GM19240 (cell line): ENCODE measurements at regions not wholly inside any gene's neighbourhood (a gene's known extent, or its start where the extent isn't known, plus 50 kb on each side); places are given as distances from the start of the nearest gene placed in this dataset.
"Not testable (repeated sequence)": the region's sequence is repeated elsewhere in the genome, so short reads cannot be mapped to it uniquely, and the experiment has no call there.

Source experiments
- DNase-seq: peaks from one replicate; pipeline ENCODE4 v3.0.0; 2011; ENCODE audit warnings: low spot score; ENCODE audit not compliant: insufficient read length

DNA sequence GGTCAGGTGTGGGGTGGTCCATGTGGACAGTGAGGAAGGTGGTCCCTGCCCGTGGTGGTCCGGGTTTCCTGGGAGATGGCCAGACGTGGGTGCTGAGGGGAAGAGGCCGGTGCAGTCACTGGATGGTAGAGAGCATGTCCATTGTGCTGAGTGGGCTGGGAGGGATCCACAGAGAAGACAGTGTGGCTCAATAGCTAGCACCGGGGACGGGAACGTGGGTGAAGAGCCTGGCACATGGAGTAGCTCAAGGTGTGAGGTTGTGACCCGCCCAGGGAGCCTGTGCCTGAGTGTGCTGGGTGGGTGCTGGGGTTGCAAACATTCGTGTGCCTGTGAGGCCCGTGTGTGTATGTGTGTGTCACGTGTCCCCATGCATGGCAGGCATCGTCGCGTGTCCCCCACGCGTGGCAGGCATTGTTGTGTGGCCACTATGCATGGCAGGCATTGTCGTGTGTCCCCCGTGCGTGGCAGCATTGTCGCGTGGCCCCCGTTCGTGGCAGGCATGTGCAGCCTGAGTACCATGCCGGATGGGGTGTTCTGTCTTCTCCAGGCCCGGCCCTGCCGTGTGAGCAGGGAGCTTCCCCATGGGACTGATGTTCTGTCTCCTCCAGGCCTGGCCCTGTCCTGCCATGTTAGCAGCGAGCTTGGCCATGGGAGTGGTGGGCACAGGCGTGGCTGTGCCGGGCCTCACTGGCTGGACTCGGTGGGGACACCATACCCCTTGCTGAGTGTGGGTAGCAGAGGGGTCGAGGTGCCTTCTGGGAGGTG, 205.0 kb downstream of the TMEM121 start:
- not testable (repeated sequence) for DNase-seq

DNA sequence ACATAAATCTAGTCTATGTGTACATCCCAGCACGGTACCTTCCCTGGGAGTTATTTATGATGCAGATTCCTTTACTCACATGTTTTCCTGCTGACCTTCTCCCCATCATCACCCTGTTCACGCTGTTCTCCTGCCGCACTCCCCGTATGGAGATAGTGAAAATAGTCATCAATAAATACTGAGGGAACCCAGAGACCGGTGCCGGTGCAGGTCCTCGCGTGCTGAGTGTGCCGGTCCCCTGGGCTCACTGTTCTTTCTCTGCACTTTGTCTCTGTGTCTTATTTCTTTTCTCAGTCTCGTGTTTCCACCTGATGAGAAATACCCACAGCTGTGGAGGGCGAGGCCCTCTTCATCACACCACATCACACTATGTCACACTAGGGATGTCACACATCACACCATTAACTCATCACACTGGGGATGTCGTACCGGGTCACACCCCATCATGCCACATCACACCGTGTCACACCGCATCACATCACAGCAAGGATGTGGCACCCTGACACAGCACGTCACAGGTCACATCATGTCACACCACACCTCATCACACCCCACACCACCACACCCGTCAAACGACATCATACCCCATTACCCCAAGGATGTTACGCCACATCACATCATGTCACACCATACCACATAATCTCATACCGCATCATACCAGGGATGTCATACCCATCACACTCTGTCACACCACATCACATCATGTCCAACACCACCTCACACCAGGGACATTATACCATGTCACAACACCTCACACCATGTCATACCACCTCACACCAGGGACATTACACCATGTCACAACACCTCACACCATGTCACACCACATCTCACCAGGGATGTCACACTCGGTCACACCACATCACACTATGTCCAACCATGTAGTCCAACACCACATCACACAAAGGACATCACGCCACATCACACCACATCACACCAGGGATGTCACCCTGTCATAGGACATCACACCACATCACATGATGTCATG, 207.0 kb downstream of the TMEM121 start:
- DNase-seq: no peak

DNA sequence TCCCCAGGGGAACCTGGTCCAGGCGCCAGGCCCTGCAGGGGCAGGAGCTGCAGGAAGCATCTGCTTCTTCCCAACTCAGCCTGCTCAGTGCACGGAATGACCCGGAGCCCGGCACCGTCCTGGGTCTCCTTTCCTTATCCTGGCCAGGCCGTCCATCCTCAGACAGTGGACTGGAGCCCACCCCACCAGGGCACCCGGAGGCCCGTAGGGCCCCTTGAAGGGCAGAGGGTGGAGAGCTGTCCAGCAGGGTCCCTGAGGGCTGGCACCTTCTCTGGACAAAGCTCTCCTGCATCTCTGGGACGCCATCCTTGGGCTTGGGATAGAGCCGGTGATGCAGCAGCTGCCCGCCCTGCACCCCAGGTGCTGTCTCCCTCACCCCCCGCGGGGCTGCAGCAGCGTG, 207.9 kb downstream of the TMEM121 start:
- DNase-seq: not testable (repeated sequence)

DNA sequence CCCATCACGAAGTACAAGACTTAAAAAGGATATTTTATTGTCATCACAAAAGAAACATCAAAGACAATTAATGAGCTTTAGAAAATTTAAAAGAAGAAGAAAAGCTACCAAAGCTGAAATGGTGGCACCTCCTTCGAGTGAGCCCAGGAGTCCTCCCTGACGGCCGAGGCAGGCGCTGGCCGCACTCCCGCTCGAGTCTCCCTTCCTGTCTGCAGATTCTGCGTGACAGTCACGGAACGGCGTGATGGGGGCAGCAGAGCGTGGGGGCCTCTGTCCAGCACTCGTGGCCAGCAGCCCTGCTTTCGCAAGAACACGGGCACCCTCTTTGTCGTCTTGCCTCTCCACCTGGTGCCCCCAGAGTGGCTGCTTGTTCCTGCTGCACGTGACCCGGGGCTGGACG, 209.9 kb downstream of the TMEM121 start:
- not testable (repeated sequence) for DNase-seq

DNA sequence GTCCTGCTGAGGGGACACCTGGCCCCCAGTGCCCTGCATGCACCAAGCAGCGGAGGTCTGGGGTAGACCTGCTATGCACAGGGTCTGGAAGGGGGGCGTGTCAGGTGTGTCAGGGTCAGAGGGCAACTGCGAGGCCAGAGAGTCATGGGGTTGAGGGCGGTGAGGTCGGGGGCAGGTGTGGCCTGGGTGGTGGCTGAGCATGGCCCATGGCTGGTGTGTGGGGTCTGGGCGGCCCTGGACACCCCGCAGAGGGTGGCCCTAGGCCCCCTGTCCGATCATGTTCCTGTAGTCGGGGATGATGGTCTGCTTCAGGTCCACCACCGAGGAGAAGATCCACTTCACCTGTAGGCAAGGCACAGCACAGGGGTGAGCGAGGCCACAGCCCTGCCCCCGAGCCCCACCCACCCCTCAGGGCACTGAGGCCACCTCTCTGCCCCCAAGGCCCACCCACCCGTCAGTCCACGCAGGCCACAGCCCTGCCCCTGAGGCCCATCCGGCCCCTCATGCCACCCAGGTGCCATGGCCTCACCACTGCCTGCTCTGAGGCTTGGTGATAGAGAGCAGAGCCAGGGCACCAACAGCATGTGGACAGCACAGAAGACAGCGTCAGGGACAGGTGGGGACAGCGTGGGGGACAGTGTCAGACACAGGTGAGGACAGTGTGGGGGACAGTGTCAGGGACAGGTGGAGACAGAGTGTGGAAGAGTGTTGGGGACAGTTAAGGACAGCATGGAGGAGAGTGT, 211.3 kb downstream of the TMEM121 start:
- DNase-seq: no peak

DNA sequence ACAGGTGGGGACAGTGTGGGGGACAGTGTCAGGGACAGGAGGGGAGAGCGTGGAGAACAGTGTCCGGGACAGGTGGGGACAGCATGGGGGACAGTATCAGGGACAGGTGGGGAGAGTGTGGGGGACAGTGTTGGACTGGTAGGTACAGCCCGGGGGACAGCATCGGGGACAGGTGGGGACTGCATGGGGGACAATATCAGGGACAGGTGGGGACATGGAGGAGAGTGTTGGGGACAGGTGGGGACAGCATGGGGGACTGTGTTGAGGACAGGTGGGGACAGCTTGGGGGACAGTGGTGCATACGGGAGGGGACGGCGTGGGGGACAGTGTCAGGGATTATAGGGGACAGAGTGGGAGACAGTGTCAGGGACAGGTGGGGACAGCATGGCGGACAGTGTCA, 212.3 kb downstream of the TMEM121 start:
- DNase-seq: no peak

DNA sequence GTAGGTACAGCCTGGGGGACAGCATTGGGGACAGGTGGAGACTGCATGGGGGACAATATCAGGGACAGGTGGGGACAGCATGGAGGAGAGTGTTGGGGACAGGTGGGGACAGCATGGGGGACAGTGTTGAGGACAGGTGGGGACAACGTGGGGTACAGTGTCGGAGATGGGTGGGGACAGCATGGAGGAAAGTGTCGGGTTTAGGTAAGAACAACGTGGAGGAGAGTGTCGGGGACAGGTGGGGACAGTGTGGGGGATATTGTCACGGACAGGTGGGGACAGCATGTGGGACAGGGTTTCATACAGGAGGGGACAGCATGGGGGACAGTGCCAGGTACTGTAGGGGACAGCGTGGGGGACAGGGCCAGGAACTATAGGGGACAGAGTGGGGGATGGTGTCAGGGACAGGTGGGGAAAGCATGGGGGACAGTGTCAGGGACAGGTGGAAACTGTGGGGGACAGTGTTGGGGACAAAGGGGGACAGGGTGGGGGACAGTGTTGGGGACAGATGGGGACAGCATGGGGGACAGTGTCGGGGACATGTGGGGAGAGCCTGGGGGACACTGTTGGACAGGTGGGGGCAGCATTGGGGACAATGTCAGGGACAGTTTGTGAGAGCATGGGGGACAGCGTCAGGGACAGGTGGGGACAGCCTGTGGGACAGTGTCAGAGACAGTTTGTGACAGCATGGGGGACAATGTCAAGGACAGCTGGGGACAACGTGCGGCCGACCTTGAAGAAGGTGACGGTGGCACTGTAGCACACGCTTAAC, 213.1 kb downstream of the TMEM121 start:
- DNase-seq: no peak

DNA sequence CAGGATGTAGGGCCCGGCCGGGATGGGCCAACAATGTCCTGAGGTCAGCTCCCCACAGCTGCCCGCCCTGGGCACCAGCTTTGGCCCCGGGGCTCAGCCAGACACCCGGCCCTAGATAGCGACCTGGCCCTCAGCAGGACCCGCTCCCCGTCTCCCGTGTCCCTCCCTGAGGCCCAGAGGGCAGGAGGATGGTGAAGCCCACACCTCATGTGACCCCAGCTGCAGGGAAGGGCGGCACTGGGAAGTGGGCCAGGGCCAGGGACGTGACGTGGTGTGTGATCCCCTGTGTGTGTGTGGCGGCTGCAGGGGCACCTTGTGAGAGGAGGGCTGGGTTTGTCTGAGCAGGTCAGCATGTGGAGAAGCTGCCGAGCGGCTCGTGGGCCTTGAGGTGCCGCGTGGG, 213.9 kb downstream of the TMEM121 start:
- DNase-seq: not testable (repeated sequence)

DNA sequence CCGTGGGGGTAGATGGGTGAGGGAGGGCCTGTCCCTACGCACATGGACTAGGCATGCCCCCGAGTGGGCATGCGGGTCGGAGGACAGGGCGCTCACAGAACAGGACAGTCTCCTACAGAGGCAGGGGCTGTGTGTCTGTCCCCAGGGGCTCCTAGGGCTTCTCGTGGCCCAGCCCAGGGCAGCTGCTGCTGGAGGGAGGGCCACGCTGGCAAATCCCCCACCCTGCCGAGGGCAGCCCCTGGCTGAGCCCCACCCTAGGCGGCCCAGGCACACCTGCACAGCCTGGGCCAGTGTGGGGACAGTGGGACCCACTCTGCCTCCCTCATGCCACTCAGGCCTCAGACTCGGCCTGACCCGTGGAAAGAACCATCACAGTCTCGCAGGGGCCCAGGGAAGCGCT, 214.6 kb downstream of the TMEM121 start:
- not testable (repeated sequence) for DNase-seq

DNA sequence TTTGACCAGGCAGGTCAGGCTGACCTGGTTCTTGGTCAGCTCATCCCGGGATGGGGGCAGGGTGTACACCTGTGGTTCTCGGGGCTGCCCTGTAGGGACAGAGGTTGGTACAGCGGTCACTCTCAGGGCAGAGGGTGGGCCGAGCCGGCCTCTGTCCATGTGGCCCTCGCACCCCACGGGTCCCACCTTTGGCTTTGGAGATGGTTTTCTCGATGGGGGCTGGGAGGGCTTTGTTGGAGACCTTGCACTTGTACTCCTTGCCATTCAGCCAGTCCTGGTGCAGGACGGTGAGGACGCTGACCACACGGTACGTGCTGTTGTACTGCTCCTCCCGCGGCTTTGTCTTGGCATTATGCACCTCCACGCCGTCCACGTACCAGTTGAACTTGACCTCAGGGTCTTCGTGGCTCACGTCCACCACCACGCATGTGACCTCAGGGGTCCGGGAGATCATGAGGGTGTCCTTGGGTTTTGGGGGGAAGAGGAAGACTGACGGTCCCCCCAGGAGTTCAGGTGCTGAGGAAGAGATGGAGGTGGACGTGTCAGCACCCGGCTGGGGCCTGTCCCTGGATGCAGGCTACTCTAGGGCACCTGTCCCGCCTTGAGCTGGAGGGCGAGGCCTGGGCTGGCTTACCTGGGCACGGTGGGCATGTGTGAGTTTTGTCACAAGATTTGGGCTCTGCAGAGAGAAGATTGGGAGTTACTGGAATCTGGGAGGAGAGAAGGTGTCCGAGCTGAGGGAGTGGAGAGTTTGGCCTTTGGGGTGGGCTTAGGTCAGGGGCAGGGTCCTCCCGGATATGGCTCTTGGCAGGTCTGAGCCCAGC, 215.5 kb downstream of the TMEM121 start:
- not testable (repeated sequence) for DNase-seq

DNA sequence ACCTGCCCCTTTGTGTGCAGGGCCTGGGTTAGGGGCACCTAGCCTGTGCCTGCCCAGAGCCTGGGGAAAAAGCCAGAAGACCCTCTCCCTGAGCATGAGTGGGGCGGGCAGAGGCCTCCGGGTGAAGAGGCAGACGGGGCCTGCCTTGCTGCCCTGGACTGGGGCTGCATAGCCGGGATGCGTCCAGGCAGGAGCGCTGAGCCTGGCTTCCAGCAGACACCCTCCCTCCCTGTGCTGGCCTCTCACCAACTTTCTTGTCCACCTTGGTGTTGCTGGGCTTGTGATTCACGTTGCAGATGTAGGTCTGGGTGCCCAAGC, 216.1 kb downstream of the TMEM121 start:
- no peak for DNase-seq

DNA sequence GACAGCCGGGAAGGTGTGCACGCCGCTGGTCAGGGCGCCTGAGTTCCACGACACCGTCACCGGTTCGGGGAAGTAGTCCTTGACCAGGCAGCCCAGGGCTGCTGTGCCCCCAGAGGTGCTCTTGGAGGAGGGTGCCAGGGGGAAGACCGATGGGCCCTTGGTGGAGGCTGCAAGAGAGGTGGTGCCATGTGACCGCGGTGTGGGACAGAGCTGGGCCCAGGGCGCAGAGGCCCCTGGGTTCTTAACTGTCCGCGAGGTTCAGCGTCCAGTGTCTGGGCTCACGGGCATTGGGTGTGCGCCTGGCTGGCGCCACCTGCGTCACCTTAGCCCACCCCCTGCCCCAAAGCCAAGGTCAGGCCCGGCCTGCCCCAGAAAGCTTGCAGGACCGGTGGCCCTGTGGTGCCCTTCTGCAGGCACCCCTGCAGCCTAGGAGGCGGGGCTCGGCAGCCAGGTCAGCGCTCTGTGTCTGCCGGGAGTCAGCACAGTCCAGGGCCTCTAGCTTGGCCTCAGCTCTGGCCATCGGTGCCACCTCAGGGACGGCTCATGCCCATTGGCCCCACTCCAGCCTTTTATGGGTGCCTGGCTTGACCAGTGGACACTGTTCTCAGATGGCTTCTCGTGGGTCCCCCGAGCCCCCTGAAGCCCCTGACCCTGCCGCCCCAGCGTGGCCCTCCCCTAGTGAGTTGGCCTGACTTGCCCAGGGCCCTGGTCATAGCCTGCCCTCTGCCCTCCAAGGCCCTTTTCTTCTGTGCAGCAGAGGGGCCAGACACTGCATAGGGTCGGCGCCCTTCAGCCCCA, 216.7 kb downstream of the TMEM121 start:
- not testable (repeated sequence) for DNase-seq

DNA sequence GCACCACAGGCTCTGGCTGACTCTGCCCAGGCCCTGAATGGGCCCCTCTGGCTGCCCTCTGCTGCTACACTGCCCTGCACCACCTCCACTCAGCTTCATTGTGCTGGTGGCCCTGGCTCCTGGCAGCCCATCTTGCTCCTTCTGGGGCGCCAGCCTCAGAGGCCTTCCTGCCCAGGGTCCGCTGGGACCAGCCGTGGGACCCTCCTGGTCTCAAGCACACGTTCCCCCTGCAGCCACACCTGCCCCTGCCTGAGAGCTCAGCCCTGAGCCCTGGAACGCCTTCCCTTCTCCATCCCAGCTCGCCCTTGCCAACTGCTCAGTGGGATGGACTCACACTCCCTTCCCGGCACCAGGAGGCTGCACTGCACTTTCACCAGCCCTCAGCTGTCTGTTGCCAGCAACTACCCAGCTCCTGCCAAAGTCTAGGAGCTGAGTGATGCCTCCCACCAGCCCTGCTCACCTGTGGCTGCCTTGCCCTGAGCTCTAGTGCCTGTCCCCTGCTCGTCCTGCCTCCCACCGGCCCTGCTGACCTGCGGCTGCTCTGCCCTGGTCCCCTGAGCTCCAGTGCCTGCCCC, 217.9 kb downstream of the TMEM121 start:
- DNase-seq: not testable (repeated sequence)

DNA sequence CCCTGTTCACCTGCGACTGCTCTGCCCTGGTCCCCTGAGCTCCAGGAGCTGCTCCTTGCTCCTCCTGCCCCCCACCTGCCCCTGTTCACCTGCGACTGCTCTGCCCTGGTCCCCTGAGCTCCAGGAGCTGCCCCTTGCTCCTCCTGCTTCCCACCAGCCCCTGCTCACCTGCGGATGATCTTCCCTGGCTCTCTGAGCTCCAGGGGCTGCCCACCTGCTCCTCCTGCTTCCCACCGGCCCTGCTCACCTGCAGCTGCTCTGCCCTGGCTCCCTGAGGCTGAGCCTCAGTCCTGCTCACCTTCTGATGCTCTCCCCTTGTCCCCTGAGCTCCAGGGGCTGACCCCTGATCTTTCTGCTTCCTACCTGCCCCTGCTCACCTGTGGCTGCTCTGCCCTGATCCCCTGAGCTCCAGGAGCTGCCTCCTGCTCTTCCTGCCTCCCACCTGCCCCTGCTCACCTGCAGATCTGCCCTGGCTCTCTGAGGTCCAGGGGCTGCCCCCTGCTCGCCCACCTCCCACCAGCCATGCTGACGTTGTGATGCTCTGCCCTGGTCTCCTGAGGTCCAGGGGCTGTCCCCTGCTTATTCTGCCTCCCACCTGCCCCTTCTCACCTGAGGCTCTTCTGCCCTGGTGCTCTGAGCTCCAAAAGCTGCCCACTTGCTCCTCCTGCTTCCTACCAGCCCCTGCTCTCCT, 219.2 kb downstream of the TMEM121 start:
- no peak for DNase-seq

DNA sequence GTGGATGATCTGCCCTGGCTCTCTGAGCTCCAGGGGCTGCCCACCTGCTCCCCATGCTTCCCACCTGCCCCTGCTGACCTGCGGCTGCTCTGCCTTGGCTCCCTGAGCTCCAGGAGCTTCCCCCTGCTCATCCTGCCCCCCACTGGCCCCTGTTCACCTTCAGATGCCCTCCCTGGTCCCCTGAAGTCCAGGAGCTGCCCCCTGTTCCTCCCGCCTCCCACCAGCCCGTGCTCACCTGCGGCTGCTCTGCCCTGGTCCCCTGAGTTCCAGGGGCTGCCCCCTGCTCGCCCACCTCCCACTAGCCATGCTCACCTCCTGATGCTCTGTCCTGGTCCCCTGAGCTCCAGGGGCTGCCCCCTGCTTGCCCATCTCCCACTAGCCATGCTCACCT, 219.7 kb downstream of the TMEM121 start:
- no peak for DNase-seq

DNA sequence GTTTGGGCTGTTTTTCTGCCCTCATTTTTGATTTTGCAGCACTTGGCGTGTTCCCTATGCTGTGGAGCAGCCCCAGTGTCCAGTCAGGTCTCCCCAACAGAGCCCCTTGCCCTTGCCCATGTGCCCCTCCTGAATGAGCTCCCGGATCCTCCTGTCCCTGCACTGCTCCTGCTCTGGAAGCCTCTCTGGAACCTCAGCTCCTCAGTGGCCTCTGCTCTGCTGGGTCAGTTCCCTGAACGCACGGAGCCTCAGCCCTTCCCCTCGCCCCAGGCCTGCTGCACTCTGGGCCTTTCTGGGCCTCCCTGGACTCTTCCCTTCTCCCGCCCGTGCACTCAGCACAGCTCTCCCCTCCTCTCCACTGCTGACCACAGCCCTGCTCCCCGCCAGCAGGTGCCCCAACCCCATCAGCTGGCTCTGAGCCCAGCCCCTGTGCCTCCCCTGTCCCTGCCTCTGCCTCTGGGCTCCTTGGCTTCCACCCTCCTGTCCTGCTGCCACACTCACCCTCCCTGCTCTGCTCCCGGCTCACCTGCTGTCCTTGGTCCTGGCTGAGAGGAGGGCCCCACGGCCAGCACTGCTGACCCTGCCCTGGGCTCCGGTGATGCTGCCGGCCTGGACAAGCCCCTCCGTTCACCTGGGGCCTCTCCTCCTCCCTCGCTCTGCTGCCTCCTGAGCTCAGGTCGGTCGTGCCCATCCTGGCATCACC, 220.6 kb downstream of the TMEM121 start:
- not testable (repeated sequence) for DNase-seq

DNA sequence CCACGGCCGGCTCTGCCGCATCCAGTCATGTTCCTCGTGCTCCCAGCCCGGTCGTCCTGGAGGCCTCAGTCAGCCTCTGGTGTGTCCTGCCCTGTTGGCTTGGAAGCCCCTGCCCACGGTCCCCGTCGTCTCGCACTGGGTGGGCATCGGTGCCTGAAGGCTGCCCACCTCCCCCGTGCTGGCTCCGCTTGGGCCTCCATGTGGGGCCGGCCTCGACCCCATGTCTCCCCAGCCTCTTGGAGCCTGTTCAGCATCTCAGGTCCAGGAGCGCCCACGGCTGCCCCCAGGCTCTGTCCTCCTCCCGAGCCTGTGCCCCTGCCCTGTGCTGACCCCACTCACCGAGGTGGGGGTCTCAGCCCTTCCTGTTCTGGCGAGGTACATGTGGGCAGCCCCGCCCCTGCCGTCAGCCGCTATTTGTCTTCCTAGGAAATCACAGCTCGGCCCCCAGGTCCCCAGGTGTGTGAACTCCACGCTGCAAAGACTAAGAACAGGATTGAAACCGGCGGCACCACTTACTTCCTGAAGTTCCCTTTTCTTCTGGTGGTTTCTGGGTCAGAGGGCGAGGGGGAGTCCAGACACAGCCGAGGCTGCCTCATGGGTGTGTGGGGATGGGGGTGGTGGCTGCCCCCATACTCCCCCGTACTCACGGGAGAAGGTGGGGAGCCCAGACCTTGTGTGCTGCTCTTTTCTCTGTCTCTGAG, 221.3 kb downstream of the TMEM121 start:
- not testable (repeated sequence) for DNase-seq
